OCI-M1 (cell line): ENCODE measurements at regions not wholly inside any gene's neighbourhood (a gene's known extent, or its start where the extent isn't known, plus 50 kb on each side); places are given as distances from the start of the nearest gene placed in this dataset.

Experiments
- DNase-seq: peaks from one replicate; lab custom pipeline; 2025; lab: John Stamatoyannopoulos, UW

- no peak for DNase-seq
Measured at GRCh38 chr16:72508191-72508590, 336.2 kb upstream of the PMFBP1 start.

DNA sequence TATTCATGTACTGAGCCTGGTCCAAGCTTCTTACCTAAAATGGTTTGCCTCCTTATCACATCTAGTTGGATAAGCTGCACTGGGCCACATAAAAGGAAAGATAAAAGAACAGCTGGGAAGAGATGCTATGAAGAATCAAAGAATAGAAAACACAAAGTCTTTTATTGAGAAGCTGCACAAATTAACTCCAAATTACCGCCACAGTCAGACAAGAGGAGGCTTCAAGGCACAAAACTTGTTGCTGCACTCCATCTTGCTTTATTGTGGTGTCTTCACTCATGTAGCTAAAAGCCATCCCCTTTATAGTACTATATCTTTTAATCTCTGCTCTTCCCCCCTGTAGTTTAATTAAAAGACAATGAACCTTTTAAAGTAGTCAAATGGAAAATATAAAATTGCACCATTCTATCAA, 330.6 kb upstream of the PMFBP1 start:
- no peak for DNase-seq

- peak; percentile 65 for DNase-seq
Measured at GRCh38 chr16:72501739-72502593, 330.0 kb upstream of the PMFBP1 start.

- DNase-seq = no peak
Measured at GRCh38 chr16:72500545-72500944, 328.6 kb upstream of the PMFBP1 start.

GRCh38 chr16:72493716-72494415, 321.9 kb upstream of the PMFBP1 start:
- no peak for DNase-seq

GRCh38 chr16:72487283-72487682, 315.3 kb upstream of the PMFBP1 start:
- DNase-seq = no peak

DNA sequence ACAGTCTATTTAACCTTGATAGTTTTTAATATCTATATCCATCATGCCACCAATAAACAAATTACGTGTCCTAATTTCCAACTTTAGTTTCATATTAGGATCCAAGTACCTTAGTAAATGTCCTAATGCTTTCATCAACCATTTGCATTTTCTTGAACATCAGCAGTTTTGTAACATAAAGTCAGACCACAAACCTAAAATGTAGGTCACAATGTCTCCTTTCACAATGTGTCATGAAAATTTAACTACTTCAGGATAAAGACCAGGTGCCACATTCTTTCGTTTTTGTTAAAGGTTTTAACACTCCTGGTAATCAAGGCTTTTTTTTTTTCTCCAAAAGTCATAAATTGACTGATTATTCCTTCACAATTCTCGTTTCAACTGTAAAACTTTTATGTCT, 310.7 kb upstream of the PMFBP1 start:
- DNase-seq = no peak

DNA sequence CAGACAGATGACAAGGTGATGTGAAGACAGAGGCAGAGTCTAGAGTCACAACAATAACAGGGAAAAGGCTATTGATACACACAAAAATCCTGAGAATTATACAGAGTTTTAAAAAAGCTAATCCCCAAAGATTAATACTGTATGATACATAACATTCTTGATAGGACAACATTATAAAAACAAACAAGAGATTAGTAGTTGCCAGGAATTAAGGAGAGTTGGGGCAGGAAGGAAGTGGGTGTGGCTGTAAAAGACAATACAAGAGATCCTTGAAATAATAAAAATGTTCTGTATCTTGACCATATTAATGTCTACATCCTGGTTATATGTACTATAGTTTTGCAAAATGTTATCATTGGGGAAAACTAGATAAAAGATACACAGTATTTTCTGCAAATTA, 309.5 kb upstream of the PMFBP1 start:
- DNase-seq = no peak

GRCh38 chr16:72480911-72481310, 309.0 kb upstream of the PMFBP1 start:
- no peak for DNase-seq

DNA sequence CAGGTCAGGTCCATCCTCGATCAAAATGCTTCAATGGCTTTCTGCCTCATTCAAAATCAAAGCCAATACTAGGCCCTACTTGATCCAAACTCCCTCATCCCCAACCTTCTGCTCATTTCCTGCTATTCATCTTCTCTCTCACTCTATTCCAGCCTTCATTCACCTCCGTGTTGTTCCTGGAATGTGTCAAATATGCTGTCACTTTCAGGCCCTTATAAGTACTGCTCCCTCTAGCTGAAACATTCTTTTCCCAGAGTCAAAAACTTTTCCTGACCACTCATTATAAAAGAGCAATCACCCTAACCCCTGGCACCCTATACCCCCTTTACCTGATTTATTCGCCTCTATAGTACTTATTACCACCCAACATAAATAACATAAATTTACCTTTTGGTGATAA, 303.7 kb upstream of the PMFBP1 start:
- no peak for DNase-seq

GRCh38 chr16:72474501-72475123, 302.7 kb upstream of the PMFBP1 start:
- DNase-seq = no peak

DNA sequence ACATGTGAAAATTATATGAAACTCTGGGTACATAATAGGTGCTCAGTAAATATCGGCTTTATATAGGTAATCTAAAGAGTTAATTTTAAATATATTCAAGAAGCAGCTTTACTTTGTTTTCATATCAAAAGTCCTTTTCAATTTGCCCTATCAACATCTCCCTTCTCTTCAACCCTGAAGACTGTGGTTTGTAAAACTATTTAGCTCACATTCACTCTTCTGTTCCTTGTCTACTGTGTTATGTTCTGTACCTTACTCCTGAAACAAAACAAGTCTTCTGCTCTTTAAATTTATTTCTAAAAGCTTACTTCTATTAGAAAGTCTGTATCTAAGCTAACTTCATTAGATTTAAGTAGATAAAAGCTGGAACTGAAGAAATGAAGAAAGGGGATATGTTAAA, 301.7 kb upstream of the PMFBP1 start:
- no peak for DNase-seq

DNA sequence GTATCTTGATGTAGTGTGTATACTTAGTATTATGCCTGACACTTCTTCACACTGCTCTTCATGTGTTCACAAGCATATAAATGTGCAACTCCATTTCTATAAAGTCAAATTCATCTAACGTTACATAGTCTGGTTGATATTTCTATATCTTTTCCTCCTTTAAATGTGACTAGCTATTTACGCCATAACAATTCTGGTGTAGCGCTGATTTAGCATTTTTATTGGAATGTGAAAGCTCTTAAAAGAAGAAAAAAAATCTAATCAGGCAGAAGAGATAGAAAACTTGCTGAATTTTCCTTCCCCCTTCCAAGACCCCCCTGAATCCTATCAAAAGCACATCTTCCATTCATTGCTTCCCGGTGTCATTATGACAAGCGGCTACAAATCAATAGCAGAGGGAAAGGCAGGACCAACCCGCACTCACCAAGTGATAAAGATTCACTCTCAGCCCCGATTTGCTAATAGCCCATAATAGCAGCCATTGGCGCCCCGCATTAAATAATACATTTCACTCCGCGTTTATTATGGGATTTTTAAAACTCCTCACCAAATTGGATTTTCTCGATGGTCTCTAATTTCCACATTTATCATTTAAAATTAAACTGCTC, 299.5 kb upstream of the PMFBP1 start:
- no peak for DNase-seq

GRCh38 chr16:72470541-72470940, 298.6 kb upstream of the PMFBP1 start:
- no peak for DNase-seq

GRCh38 chr16:72469932-72470331, 298.0 kb upstream of the PMFBP1 start:
- no peak for DNase-seq

DNA sequence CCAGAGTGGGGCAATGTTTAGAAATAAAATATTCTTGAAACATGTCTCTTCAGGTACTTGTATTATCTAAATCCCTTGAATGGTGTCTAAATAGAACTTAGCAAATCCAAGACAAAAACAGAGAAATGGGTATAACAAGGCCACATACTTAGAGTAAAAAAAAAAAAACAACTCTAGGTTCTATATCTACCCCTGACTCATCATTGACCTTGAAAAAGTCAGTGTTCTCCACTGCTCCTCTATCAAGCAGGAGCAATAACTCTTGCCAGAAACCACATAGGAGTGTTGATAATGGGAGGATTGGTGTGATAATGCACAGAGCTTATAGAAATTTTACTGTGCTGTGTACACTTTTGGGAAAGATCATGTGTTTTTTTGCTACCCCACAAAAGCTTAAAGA, 296.6 kb upstream of the PMFBP1 start:
- DNase-seq = peak; percentile 4

- peak; percentile 45 for DNase-seq
Measured at GRCh38 chr16:72467157-72467759, 295.3 kb upstream of the PMFBP1 start.

GRCh38 chr16:72464597-72465368, 292.8 kb upstream of the PMFBP1 start:
- DNase-seq = no peak

GRCh38 chr16:72464052-72464451, 292.1 kb upstream of the PMFBP1 start:
- DNase-seq = peak; percentile 1

GRCh38 chr16:72458035-72458434, 286.1 kb upstream of the PMFBP1 start:
- DNase-seq = no peak

- no peak for DNase-seq
Measured at GRCh38 chr16:72457243-72457940, 285.4 kb upstream of the PMFBP1 start.
